Neuronal stem cell (in vitro differentiated cells): ENCODE measurements at regions not wholly inside any gene's neighbourhood (a gene's known extent, or its start where the extent isn't known, plus 50 kb on each side); places are given as distances from the start of the nearest gene placed in this dataset.

Source experiments
- DNase-seq: peaks from one replicate; pipeline ENCODE4 v3.0.0-alpha.2; 2013; ENCODE audit warnings: low spot score
- H2AFZ ChIP-seq: one replicate; pipeline ENCODE4 v1.6.1; 2013; ENCODE audit warnings: mild to moderate bottlenecking, low read length, inconsistent platforms
- H2AK5ac ChIP-seq: 2 replicates; pipeline ENCODE4 v1.6.1; 2013; ENCODE audit warnings: low read depth, mild to moderate bottlenecking, inconsistent platforms, low read length, moderate library complexity, mixed read lengths
- H2BK120ac ChIP-seq: 2 replicates; pipeline ENCODE4 v1.6.1; 2013; ENCODE audit warnings: low read depth, mild to moderate bottlenecking, inconsistent platforms, low read length, moderate library complexity, mixed read lengths
- H2BK12ac ChIP-seq: one replicate; pipeline ENCODE4 v1.6.1; 2013; ENCODE audit warnings: low read length, inconsistent platforms
- H2BK15ac ChIP-seq: 2 replicates; pipeline ENCODE4 v1.6.1; 2013; ENCODE audit warnings: mild to moderate bottlenecking, low read length, inconsistent platforms, mixed read lengths
- H2BK5ac ChIP-seq: one replicate; pipeline ENCODE4 v1.6.1; 2013; ENCODE audit warnings: inconsistent platforms, mild to moderate bottlenecking, low read length, moderate library complexity
- H3K14ac ChIP-seq: one replicate; pipeline ENCODE4 v1.6.1; 2013; ENCODE audit warnings: low read length, inconsistent platforms
- H3K18ac ChIP-seq: 2 replicates; pipeline ENCODE4 v1.6.1; 2013; ENCODE audit warnings: low read length, inconsistent platforms
- H3K23ac ChIP-seq: 2 replicates; pipeline ENCODE4 v1.6.1; 2013; ENCODE audit warnings: low read depth, mild to moderate bottlenecking, mixed read lengths, low read length, inconsistent platforms; ENCODE audit not compliant: poor library complexity
- H3K27ac ChIP-seq: replicated peaks from 3 replicates; pipeline ENCODE4 v1.5.1; 2013; ENCODE audit warnings: low read length, inconsistent platforms
- H3K27me3 ChIP-seq, 3 experiments: 2 replicates each; pipeline ENCODE4 v1.6.1; 2013; ENCODE audit warnings: low read length in 3 of 3, mild to moderate bottlenecking in 2 of 3, inconsistent platforms in 1 of 3, low read depth in 1 of 3, mixed read lengths in 1 of 3, moderate library complexity in 1 of 3; ENCODE audit not compliant: control insufficient read depth in 3 of 3, insufficient read depth in 3 of 3
- H3K36me3 ChIP-seq, 2 donors: replicated peaks in 1 of 2; 2 replicates each; pipeline ENCODE4 v1.6.1; 2013; ENCODE audit warnings: low read length in 2 of 2; ENCODE audit not compliant: control insufficient read depth in 2 of 2, insufficient read depth in 2 of 2
- H3K4ac ChIP-seq: 2 replicates; pipeline ENCODE4 v1.6.1; 2013; ENCODE audit warnings: inconsistent platforms, mild to moderate bottlenecking, low read length, moderate library complexity
- H3K4me1 ChIP-seq, 2 donors: 1 replicate in 1 of 2; 2 replicates in 1 of 2; pipeline ENCODE4 v1.6.1; 2013; ENCODE audit warnings: low read length in 2 of 2, low read depth in 1 of 2; ENCODE audit not compliant: control insufficient read depth in 2 of 2, insufficient read depth in 1 of 2
- H3K4me2 ChIP-seq: one replicate; pipeline ENCODE4 v1.6.1; 2013; ENCODE audit warnings: mild to moderate bottlenecking, low read length, inconsistent platforms; ENCODE audit not compliant: insufficient read depth, poor library complexity, severe bottlenecking
- H3K4me3 ChIP-seq, 2 donors: 2 replicates each; pipeline ENCODE4 v1.5.1; 2013; ENCODE audit warnings: low read length in 2 of 2, mild to moderate bottlenecking in 2 of 2, inconsistent platforms in 1 of 2, moderate library complexity in 1 of 2
- H3K79me1 ChIP-seq: one replicate; pipeline ENCODE4 v1.6.1; 2013; ENCODE audit warnings: low read depth, mild to moderate bottlenecking, inconsistent platforms, low read length, moderate library complexity
- H3K9ac ChIP-seq: one replicate; pipeline ENCODE4 v1.6.1; 2013; ENCODE audit warnings: mild to moderate bottlenecking, low read depth, low read length, inconsistent platforms; ENCODE audit not compliant: poor library complexity
- H3K9me3 ChIP-seq, 2 donors: replicated peaks in 1 of 2; 2 replicates each; pipeline versions ENCODE3 to v1.6.1; 2013; ENCODE audit warnings: low read length in 2 of 2, mild to moderate bottlenecking in 2 of 2, inconsistent platforms in 1 of 2, low read depth in 1 of 2, mixed read lengths in 1 of 2, moderate library complexity in 1 of 2; ENCODE audit not compliant: control insufficient read depth in 2 of 2, insufficient read depth in 1 of 2
- H4K8ac ChIP-seq: one replicate; pipeline ENCODE4 v1.6.1; 2013; ENCODE audit warnings: low read depth, mild to moderate bottlenecking, inconsistent platforms, low read length, moderate library complexity
- H4K91ac ChIP-seq: one replicate; pipeline ENCODE4 v1.6.1; 2013; ENCODE audit warnings: low read length, low read depth, mild to moderate bottlenecking, inconsistent platforms; ENCODE audit not compliant: poor library complexity
- WGBS, 2 donors: extraction: QIAGEN DNeasy Blood & Tissue Kit; methylation state at CpG; one replicate each; pipeline ENCODE4 v1.1.7; 2013; ENCODE audit warnings: missing lambda C conversion rate in 2 of 2, mixed read lengths in 1 of 2; ENCODE audit not compliant: insufficient read length in 2 of 2, insufficient replicate concordance in 1 of 2; ENCODE audit errors: extremely low coverage in 2 of 2; 5-methylcytosine and 5-hydroxymethylcytosine counted together

- Histone ChIP-seq H2BK5ac (no peak overlapping the region), H2AFZ (no peak overlapping the region), H3K4me3 (no peak overlapping the region), H2BK120ac (no peak overlapping the region), H4K8ac (no peak overlapping the region), H2BK12ac (no peak overlapping the region), H3K18ac (no peak overlapping the region), H3K79me1 (no peaks in the 10 kb centered on the region), H3K4me2 (no peak overlapping the region), H3K14ac (no peak overlapping the region), H3K9me3 (peaks cover 0 to 2% of the 10 kb centered on the region in 2 donors), H3K27ac (no peak overlapping the region), H3K36me3 (no peaks in the 10 kb centered on the region), H3K23ac (no peak overlapping the region), H3K4ac (no peak overlapping the region), H3K9ac (no peak overlapping the region), H2BK15ac (no peak overlapping the region), H3K27me3 (no peaks in the 10 kb centered on the region), H2AK5ac (no peak overlapping the region), H4K91ac (no peak overlapping the region), H3K4me1 (no peaks in the 10 kb centered on the region)
- DNase-seq, result no peak
- WGBS, 2 donors, result no CpG with 5 or more reads among the region's 2 CpGs
Measured at GRCh38 chr9:31870276-31870675, 514.2 kb upstream of the ACO1 start.

GRCh38 chr9:31873722-31874121, 510.7 kb upstream of the ACO1 start:
- no peak overlapping the region for H3K18ac ChIP-seq
- no peak overlapping the region for H3K23ac ChIP-seq
- H3K14ac ChIP-seq, result no peak overlapping the region
- no peak overlapping the region for H2BK15ac ChIP-seq
- no peaks in the 10 kb centered on the region for H3K4me1 ChIP-seq
- no peak for DNase-seq
- no peaks in the 10 kb centered on the region for H3K79me1 ChIP-seq
- no peaks in the 10 kb centered on the region for H3K36me3 ChIP-seq
- no peak overlapping the region for H2BK120ac ChIP-seq
- no peak overlapping the region for H2BK12ac ChIP-seq
- no peak overlapping the region for H4K91ac ChIP-seq
- H3K4ac ChIP-seq, result no peak overlapping the region
- no peak overlapping the region for H3K4me3 ChIP-seq
- no CpG with 5 or more reads among the region's 7 CpGs for WGBS, 2 donors
- H3K9me3 ChIP-seq, result peaks cover 0 to under 1% of the 10 kb centered on the region in 2 donors
- no peak overlapping the region for H3K9ac ChIP-seq
- no peak overlapping the region for H3K27ac ChIP-seq
- H2BK5ac ChIP-seq, result no peak overlapping the region
- H3K4me2 ChIP-seq, result no peak overlapping the region
- H4K8ac ChIP-seq, result no peak overlapping the region
- H2AK5ac ChIP-seq, result no peak overlapping the region
- no peak overlapping the region for H2AFZ ChIP-seq
- no peaks in the 10 kb centered on the region for H3K27me3 ChIP-seq

GRCh38 chr9:31894008-31894407, 490.4 kb upstream of the ACO1 start:
- Histone ChIP-seq H3K9ac (no peak overlapping the region), H3K79me1 (no peaks in the 10 kb centered on the region), H3K27ac (no peak overlapping the region), H2BK120ac (no peak overlapping the region), H2BK5ac (no peak overlapping the region), H3K4me2 (no peak overlapping the region), H3K9me3 (no peaks in the 10 kb centered on the region), H3K23ac (no peak overlapping the region), H2AK5ac (no peak overlapping the region), H3K27me3 (no peaks in the 10 kb centered on the region), H2AFZ (no peak overlapping the region), H4K8ac (no peak overlapping the region), H3K18ac (no peak overlapping the region), H2BK15ac (no peak overlapping the region), H3K36me3 (no peaks in the 10 kb centered on the region), H2BK12ac (no peak overlapping the region), H3K14ac (no peak overlapping the region), H3K4me3 (no peak overlapping the region), H3K4ac (no peak overlapping the region), H3K4me1 (no peaks in the 10 kb centered on the region), H4K91ac (no peak overlapping the region)
- no CpG with 5 or more reads among the region's 4 CpGs for WGBS, 2 donors
- DNase-seq, result no peak

GRCh38 chr9:31908158-31908890, 476.1 kb upstream of the ACO1 start:
- Histone ChIP-seq H3K27ac (no peak overlapping the region), H2AK5ac (no peak overlapping the region), H2BK120ac (no peak overlapping the region), H2BK15ac (no peak overlapping the region), H3K4me2 (no peak overlapping the region), H3K4me1 (no peaks in the 10 kb centered on the region), H2BK12ac (no peak overlapping the region), H3K36me3 (no peaks in the 10 kb centered on the region), H3K23ac (no peak overlapping the region), H3K4ac (no peak overlapping the region), H2BK5ac (no peak overlapping the region), H4K8ac (no peak overlapping the region), H4K91ac (no peak overlapping the region), H3K9me3 (peaks cover 0 to 2% of the 10 kb centered on the region in 2 donors), H3K18ac (no peak overlapping the region), H3K4me3 (no peak overlapping the region), H3K14ac (no peak overlapping the region), H3K27me3 (no peaks in the 10 kb centered on the region), H3K79me1 (no peaks in the 10 kb centered on the region), H2AFZ (no peak overlapping the region), H3K9ac (no peak overlapping the region)
- WGBS, 2 donors, result no CpG with 5 or more reads among the region's 6 CpGs
- no peak for DNase-seq
